HG03432 (cell line): ENCODE measurements at regions not wholly inside any gene's neighbourhood (a gene's known extent, or its start where the extent isn't known, plus 50 kb on each side); places are given as distances from the start of the nearest gene placed in this dataset.
"Not testable (repeated sequence)": the region's sequence is repeated elsewhere in the genome, so short reads cannot be mapped to it uniquely, and the experiment has no call there.

ENCODE experiments used
- ATAC-seq: cut with Tn5 transposase; IDR thresholded peaks from one replicate; pipeline ENCODE4 v1.9.1; 2021; ENCODE audit warnings: mild to moderate bottlenecking, moderate library complexity; ENCODE audit not compliant: unreplicated experiment

DNA sequence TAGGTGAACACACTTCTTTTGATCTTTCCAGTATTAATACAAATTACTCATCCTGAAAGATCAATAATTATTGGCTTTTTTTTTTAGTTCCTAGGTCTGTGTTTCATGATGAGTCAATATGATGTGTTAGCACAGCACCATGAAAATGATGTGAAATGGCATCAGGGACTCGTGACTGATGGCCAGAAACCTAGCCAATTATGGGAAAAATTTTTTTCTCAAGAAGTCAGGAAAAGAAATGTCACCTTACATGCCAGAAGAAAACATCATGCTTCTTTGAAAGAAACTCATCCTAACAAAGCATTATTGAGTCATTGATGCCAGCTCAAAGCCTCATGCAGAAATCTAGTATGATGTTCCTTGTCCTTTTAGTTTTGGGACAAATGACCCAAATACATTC is 468.3 kb upstream of the CBLB start:
- ATAC-seq = no peak

DNA sequence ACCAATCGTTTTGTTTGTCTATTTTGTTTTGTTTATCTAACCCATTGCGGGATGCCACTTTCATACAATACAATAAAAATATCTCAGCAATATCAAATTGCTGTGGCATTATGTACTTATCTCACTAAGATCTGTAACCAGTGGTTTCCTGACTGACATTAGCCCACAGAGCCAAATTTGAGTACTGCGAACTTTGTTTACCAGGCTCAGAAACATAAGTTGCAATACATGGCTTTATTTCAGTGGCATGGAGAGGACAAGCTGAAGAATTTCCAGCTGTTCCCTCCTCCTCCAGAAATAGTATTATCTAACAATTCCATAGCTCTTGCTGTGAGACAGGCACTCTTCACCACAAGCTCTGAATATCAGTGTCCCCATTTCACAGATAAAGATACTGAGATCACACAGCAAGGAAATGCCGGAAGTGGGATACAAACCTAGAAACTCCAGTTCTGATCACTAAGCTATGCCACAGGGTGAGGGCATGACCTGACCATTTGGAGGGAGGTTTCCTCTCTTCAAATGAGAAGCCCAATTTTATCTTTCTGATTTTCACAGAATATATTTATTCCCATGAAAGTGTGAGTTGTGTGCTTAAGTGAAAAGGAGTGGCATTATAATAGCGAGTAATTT is 469.9 kb upstream of the CBLB start:
- no peak for ATAC-seq

DNA sequence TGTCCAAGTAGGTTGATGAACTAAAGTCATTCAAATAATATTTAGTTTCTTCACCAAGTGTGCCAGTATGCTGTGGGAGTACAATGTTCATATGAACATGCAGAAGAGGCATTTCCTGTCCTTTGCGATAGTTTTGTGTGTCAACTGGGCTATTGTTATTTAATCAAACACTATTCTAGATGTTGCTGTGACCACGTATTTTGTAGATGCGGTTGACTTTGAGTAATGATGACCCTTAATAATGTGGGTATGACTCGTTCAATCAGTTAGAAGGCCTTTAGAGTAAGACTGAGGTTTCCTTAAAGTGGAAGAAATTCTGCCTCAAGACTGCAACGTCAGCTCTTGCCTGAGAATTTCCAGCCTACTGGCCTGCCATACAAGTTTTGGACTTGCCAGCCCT is 470.7 kb upstream of the CBLB start:
- ATAC-seq = no peak

DNA sequence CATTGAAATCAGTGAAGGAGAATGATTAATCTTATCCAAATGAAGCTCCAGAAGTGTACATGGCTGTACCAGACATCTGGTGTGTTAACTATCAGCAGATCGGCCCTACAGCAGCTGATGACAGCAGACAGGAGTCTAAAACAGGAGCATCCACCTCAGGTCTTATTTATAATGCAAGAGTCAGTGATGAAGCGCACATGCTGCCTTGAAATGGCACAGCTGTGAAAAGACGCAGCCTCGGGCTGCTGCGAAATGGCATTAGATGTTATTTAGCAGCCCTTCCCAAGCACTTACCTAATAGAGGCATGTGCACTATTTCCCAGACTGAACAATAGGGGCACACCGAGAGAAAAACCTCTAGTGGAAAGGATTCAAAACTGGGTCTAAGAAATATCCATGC is 472.3 kb upstream of the CBLB start:
- no peak for ATAC-seq

DNA sequence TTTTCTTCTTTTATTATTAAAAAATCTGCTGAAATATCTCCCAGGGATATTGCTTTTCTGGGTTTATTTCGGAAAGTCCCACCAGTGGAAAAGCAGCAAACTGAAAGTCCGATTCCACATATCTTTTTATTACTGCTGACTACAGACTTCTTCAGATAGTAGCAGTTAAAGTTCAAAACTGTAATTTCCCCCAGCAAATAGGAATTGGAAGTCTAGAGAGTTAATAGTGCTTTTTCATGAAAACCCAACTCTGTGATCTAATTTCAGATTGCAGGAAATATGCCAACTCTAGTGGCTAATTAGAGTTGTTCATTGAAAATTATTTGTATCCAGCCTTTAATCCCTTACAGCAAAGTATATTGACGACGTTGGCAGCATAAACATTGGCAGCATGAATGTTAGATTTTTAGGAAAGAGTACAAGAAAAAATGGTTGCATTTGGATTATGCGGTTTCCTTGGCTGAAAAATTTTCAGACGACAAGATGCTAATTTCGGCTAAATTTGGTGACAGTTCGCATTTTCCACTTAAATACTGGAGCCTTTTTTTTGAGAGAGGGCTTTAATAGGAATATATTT is 472.9 kb upstream of the CBLB start:
- no peak for ATAC-seq

DNA sequence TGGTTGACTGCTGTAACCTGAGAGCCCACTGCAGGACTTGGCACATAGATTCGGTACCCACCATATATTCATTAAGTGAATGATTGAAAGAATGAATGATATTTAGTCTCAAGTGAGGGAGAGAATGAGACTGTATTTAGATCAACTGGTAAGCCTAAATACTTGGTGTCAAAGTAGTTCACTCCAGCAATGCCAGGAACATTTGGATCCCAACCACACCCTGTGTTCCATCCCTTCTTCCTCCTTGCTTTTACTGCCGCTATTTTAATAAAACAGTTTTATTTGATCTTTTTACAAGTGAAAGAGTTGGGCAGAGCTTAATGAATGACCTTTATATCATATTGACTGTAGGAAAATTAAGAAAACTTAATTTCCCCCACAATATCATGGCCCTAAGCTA is 473.6 kb upstream of the CBLB start:
- ATAC-seq = no peak

DNA sequence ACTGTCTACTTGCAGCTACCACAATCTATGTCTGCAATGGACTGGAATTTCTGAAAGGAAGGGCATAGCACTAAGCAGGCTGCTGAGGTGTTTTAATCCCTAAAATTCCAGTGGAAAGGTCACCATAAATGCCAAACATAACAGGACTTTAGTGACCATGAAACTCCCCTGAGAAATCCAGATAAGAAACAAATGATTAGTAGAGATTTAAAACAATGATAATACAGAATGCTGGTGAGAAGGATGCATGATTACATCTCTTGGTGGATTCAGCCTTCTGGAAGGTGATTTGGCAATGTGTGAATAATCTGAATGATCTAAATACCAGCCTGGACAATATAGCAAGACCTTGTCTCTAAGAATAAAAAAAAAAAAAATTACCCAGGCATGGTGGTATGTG is 475.0 kb upstream of the CBLB start:
- no peak for ATAC-seq

DNA sequence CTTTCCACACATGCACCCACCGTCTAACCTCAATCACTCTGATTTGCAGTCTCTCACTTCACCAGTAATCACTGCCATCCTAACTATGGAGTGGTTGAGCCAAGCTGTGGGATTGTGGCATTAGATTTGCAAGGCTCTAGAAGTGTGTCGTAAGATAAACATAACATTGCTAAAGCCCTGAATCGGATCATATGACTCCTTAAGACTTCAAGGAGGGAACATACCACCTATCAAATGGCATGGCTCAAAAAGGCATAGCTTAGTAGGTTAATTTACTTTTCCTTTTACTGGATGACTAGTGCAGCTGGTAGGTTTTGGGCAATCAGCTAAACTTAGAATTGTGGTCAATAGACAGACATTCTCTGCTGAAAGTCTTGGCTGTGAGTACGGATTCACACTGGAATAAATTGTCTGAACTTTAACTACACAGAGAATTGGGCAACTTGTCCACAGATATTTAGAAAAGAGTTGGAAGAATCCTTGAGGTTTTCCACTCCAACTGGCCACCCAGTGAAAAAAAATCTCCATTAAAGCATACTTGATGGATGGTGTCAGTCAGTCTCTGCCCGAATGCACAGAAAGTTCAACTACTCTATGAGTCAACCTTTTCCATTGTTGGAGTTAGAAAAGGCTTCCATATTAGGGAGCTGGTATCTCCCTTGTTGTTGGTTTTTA is 476.7 kb upstream of the CBLB start:
- no peak for ATAC-seq

DNA sequence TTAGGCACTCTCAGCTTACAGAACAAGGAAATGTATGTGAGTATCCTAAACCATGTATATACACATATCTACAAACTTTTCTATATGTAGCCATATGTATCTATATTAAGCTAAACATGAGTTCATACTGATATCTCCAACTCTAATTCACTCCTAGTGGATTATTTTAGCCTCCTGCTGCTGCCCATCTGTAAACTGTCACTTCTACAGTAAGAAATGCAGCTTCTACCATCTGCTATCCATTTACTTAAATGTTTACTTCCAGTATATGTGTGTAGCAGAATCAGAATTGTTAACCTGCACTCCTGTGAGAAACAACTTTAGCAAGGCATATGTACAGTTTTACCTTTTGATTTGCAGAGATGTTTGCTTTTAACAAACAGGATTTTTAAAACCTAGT is 478.5 kb upstream of the CBLB start:
- no peak for ATAC-seq

DNA sequence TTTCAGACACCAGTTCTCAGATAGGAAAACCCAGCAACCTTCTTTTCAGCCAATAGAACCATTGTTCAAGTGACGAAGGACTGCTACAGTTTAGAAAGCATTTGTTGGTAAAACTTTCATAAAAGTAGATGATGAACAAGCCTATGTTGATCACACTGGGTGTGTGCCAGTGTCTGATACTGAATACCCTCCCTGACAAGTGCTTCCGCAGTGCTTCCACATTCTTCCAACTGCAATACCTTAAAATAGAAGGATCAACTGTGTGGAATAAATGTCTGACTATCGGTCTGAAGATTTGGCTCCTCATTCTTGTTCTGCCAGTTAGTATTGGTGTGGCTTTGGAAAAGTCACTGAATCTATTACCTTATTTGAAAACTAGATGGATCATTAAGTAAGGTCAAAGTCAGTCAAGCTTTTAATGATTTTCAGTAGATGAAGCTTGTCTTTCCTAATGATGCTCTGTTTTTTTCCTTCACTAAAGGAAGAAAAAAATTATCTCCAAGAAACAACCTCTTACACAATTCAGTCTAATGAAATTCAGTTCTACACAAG is 479.4 kb upstream of the CBLB start:
- ATAC-seq = no peak

DNA sequence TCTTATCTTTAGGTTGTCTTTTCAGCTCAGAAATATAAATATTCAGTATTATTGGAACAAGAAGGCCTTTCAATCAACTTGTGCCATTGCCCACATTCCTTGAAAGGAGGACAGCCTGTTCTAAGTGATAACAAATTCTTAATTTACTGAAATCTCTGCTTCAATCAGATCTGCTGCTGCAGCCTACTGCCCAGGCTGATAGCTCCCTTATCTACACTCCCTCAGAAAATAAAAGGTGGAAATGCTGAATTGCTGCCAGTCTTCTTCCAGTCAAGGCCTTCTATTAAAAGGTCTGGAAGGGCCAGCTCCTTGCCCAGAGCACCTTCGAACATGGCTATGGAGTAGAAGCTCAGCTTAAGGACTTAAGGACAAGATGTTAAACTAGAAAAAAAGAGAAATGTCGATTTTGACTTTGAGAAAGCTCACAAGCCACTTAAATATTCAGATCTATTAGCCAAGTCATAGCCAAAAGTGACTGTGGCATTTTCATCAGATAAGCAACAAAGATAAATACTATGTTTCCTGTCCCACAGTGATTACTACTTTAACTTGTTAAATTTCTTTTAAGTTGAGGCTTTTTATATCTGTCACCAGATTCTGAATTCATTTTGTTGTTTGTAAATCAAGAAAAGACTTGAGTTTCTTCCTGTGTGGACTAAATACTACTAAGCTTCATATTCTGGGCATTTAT is 480.5 kb upstream of the CBLB start:
- no peak for ATAC-seq

DNA sequence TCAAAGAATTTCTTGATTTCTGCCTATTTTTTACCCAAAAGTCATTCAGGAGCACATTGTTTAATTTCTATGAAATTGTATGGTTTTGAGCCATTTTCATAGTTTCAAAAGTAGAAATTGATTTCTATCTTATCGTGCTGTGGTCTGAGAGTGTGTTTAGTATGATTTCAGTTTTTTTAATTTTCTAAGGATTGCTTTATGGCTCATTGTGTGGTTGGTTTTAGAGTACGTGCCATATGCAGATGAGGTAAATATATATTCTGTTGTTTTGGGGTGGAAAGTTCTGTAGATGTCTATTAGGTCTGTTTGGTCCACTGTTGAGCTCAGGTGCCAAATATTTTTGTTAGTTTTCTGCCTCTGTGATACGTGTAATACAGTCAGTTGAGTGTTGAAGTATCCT is 487.1 kb upstream of the CBLB start:
- ATAC-seq = no peak

DNA sequence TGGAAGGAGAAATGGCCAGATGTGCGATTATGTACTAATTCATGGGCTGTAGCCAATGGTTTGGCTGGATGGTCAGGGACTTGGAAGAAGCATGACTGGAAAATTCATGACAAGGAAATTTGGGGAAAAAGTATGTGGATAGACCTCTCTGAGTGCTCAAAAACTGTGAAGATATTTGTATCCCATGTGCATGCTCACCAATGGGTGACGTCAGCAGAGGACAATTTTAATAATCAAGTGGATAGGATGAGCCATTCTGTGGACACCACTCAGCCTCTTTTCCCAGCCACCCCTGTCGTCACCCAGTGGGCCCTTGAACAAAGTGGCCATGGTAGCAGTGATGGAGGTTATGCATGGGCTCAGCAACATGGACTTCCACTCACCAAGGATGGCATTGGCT is 490.9 kb upstream of the CBLB start:
- ATAC-seq = no peak

DNA sequence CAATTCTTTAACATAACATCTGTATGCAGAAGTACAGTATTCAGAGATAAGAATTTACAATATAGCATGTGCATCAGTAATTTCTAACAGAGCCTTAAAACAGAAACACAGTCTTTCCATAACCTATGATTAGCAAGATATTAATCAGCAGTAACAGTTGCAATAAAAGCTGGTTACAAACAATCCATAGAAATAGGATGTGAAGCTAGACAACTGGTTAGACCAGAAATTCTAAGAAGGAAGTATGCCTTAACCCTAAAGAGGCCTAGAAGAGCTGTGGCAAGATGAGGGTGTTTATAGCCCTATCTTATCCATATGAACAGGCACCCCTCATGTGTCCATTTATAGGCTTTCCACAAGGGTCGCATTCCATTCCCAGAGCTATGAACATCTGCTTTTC is 492.1 kb upstream of the CBLB start:
- ATAC-seq = not testable (repeated sequence)

DNA sequence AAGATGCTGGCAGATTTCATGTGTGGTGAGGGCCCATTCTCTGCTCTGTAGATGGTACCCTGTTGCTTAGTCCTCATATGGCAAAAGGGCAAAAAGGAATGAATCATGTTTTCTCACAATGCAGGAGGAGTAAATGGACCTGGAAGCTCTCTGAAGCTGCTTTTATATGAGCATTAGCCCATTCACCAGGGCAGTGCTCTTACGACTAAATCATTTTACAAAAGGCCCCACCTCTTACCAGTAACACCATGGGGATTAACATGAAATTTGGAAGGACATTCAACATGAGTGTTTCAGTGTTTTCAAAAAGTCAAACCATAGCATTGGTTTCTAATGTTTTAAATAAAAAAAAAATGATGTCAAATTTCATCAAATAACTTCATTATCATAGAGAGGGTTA is 495.7 kb upstream of the CBLB start:
- ATAC-seq = no peak

DNA sequence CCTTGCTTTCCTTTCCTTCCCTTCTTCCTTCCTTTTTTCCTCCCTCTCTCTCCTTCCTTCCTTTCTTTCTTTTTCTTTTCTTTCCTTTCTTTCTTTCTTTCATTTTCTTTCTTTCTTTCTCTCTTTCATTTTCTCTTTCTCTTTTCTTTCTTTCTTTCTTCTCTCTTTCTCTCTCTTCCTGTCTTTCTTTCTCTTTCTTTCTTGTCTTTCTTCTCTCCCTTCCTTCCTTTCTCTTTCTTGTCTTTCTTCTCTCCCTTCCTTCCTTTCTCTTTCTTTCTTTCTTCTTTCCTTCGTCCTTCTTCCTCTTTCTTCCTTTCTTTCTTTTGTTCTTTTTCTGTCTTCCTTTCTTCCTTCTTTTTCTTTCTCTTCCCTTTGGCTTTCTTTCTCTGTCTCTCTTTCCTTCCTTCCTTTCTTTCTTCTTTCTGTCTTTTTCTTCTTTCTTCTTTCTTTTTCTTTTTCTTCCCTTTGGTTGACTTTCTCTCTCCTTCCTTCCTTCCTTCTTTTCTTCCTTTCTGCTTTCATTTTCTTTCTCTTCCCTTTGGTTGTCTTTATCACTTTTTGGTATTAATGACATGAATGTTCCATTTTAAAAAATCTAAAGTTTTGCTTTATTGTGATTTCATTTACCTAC is 496.4 kb upstream of the CBLB start:
- ATAC-seq = no peak

DNA sequence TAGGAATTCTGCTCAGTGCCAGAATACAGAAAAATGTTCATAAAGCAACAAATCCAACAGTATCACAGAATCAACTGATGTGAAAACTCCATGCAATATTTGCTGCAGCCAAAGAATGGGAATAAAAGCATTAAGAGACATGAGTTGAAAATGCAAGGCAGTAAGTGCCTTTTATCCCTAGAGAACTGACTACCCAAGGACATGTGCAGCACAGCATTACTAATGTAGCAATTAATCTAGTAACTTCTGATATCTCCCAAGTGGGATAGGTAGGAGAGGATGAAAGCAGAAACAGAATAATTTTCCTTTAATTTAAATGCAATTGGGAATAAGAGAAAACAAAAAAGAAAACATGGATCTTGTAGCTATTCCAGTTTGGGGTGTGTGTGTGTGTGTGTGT is 497.5 kb upstream of the CBLB start:
- ATAC-seq = no peak

DNA sequence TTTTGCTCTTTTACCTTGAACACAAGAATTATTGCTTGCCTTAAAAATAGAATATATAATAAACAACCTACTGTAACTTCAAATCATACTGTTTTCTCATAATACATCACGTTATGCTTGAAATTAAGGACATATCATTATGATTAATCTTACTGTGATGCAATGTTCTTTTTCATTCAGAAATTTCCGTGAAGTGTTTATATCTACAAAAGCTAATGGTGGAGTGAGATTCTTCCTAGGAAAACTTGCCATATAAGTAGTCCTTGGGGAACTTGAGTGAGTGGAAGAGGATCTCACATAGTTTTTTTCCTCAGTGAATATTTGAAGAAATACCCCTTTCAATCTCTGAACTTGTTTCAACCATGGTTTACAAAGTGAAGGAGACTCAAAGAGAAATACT is 498.7 kb upstream of the CBLB start:
- ATAC-seq = no peak

DNA sequence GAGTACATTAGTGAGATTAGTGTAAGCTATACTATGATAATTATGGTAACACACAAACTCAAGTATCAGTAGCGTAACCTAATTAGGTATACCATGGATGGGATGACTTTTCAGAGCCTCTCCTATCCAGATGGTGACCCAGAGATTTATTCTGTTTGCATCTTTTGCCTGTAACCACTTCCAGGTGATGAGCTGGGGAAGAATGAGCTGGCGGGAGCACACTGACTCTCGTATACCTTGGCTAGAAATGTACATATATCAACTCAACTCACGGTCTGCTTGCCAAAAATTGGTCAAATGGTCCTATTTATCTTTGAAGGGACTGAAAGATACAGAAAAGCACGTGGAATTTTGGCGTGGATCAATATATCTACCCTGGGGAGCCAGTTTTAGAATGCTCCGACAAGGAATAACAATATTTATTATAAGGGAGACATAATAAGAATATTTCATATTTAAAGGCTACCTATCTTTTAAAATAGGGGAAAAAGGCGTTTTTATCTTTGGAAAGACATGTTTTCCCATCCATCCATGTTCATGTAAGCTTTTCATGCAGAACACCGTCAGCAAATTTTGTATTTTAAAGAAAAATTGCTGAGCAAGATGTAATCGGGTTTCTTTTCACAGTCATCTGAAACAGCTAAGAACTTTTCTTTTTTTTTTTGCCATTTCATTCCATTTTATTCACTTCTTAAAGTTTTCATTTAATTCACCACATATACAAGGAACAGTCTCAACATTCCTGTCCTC is 502.6 kb upstream of the CBLB start:
- ATAC-seq = no peak

DNA sequence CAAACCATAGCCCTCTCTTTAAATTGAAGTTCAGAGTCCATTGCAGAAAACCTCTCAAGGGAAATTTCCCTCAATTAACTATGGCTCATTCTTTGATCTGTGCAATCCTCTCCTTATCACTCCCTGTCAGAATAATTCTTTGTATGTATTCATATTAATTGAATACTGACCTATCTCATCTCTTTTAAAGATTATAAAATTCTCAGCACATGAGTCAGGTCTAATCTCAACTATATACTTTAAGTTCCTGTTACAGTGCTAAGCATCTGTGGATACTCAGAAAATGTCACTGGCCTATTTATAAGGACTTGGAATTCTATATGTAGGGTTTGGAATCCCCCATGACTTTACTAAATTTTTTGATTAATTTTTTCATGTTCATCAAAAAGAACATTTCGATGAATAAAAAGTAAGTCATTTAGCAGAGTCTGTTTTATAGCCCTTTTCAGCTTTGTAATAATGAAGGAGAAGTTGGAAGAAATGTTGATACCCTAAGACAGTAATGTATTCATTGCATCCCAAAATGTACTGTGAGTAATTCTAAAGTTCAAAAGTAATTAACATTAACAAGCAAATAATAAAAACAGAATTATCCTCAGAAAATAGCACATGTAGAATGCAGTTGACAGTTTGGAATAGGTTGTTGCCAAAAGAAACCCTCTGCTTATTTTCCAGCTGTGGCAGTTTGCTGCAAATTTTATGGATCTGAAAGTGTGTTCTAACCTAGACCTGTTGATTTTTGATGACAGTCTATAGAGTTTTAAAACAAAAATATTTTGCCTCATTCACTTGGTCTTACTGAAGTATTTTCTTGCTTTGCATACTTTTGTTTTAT is 503.4 kb upstream of the CBLB start:
- no peak for ATAC-seq
